LNCaP clone FGC (cell line): ENCODE measurements at regions not wholly inside any gene's neighbourhood (a gene's known extent, or its start where the extent isn't known, plus 50 kb on each side); places are given as distances from the start of the nearest gene placed in this dataset.

ENCODE experiments used
- DNase-seq: peaks from one replicate; pipeline ENCODE4 v3.0.0-alpha.2; 2011; ENCODE audit warnings: low read depth
- H3K4me3 ChIP-seq: 2 replicates; pipeline ENCODE4 v1.5.1; 2011; ENCODE audit warnings: mild to moderate bottlenecking, low read depth, low read length, control low read depth
- TF ChIP-seq, protein P1 (sequence below): IDR thresholded peaks from 2 replicates; pipeline ENCODE4 v1.5.1; 2012; ENCODE audit warnings: mild to moderate bottlenecking; ENCODE audit not compliant: control insufficient read depth, insufficient read depth; ENCODE audit errors: extremely low read depth

DNA sequence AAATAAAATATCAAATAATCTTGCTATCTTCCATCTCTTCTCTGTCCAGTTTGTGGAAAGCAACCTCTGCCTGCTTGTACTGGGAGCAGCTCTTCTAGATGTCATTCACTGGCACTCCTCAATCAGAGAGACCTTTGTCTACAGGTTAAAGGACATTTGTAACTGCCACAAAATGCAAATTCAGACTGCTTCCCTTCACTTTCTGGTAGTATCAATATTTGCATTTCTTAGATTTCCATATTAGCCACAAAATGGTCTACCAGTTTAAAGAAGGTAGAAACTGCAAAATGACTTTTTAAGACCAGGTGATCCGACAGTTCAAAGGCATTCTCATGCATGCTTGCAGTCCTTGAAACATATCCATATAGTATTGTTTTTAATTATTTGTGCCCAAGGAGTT lies 51.7 kb upstream of the RCN1 start:
- no peak for DNase-seq

DNA sequence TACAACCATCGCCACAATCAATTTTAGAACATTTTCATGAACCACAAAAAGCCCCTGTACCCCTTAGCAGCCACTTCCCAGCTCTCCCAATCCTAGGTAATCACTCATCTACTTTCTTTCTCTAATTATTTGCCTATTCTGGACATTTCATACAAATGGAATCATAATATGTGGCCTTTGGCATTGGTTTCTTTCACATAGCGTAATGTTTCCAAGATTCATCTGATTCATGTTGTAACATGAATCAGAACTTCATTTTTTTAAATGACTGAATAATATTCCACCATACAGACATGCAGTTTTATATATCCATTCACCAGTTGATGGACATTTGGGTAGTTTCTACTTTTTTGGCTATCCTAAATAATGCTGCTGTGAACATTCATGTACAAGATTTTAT lies 56.2 kb upstream of the RCN1 start:
- H3K4me3 ChIP-seq: no peak overlapping the region
- DNase-seq: no peak
- TF ChIP-seq, protein P1, sequence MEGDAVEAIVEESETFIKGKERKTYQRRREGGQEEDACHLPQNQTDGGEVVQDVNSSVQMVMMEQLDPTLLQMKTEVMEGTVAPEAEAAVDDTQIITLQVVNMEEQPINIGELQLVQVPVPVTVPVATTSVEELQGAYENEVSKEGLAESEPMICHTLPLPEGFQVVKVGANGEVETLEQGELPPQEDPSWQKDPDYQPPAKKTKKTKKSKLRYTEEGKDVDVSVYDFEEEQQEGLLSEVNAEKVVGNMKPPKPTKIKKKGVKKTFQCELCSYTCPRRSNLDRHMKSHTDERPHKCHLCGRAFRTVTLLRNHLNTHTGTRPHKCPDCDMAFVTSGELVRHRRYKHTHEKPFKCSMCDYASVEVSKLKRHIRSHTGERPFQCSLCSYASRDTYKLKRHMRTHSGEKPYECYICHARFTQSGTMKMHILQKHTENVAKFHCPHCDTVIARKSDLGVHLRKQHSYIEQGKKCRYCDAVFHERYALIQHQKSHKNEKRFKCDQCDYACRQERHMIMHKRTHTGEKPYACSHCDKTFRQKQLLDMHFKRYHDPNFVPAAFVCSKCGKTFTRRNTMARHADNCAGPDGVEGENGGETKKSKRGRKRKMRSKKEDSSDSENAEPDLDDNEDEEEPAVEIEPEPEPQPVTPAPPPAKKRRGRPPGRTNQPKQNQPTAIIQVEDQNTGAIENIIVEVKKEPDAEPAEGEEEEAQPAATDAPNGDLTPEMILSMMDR: no peak

More for the DNA sequence above, 51.7 kb upstream of the RCN1 start:
- no peak overlapping the region for H3K4me3 ChIP-seq
- TF ChIP-seq, protein P1: no peak

DNA sequence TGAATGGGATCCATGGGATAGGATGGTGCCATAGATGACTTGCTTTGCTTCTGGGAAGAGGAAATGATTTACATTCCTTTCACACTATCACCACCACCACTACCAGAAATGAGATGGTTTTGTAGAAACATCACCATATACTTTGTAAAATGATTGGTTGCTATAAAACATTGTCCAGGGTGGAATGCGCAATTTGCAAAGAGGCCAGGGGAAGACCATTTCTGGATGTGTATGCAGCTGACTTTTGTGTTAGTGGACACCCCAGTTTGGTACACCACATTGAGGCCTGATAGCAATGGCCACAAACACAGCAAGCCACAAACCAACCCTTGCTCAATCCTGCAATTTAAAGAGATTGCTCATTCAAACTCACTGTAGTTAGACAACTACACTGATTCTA lies 56.7 kb upstream of the RCN1 start:
- no peak for DNase-seq
- TF ChIP-seq, protein P1: no peak
- H3K4me3 ChIP-seq: no peak overlapping the region

DNA sequence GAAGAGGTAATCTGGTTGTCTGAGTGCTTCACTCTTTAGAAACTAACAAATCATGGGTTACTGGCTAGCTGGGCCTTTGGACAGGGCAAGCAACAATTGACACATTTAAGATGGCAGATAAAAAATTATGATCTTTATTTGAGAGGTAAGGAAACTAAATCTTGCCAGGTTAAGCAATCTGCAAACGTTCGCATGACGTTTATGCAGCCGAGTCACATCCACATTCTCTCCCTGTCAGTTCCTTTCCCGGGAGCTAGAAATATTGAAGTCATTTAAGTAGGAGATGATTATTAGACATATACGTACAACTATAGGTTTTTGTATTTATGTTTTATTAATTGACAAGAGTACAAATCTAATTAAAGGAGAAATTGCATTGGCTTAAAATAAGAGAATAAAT lies 57.4 kb upstream of the RCN1 start:
- TF ChIP-seq, protein P1: no peak
- DNase-seq: no peak

DNA sequence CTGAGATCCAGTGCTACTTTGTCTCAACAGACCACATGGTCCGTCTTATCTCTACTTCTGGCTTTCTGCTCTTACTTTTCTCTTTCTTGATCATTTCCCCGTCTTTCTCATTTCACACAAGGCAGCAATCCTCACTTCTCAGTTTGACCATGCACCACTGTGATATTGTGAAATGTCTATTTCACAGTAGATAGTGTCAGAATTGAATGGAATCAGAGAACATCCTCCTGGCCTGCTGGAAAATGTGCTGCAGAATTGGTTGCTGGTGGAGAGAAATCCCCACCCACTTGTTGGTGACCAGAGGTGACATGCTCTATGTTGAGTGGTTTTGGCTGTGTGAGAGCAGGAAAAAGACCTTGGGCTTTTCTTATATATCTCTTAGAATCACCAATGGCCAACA lies 57.8 kb upstream of the RCN1 start:
- no peak overlapping the region for H3K4me3 ChIP-seq
- no peak for DNase-seq

More for the DNA sequence above, 57.4 kb upstream of the RCN1 start:
- H3K4me3 ChIP-seq: no peak overlapping the region

DNA sequence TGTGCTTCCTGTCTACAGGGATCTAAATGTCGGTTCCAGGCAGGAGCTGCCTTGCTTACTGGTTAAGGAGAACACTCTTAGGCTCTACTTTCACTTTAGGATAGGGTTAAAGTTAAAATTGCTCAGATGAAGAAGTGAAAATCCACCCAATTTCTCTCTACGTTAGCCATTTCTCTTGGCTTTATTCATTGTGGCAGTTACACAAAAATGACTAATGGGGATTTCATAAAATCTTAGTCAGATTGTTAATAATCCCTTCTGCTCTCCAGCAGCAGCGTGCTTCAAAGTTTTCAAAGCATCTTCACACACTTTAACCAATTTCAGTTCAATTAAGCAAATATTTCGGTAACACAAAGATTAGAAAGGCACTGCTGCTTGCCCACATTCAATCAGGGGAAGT lies 58.4 kb upstream of the RCN1 start:
- no peak overlapping the region for H3K4me3 ChIP-seq
- no peak for DNase-seq
- TF ChIP-seq, protein P1: no peak

More for the DNA sequence above, 57.8 kb upstream of the RCN1 start:
- TF ChIP-seq, protein P1: no peak

DNA sequence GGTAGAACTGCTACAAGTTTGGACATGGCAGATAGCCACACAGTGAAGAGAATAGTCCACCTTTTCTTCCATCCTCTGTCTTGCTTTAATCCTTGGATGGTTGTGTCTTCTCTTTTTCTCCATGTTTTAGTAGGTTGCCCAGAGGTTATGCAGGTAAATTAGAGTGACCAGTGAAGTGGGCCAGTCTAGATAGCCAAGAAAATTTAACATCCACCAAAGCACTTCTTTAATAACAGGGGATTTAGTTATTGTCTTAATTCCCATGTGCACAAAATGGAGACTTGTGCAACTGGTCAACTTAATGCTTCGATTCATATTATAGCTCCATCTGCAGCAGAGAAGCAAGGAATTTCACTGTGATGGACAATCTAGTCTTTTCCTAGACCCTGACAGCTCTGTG lies 58.8 kb upstream of the RCN1 start:
- no peak for DNase-seq
- no peak overlapping the region for H3K4me3 ChIP-seq
- TF ChIP-seq, protein P1: no peak
